Activated T-helper 1 cell treated with Interleukin-2 at 50 U/mL for 16 hours (primary cell): ENCODE measurements at regions not wholly inside any gene's neighbourhood (a gene's known extent, or its start where the extent isn't known, plus 50 kb on each side); places are given as distances from the start of the nearest gene placed in this dataset.
"Not testable (repeated sequence)": the region's sequence is repeated elsewhere in the genome, so short reads cannot be mapped to it uniquely, and the experiment has no call there.

Source experiments
- DNase-seq: peaks from one replicate; pipeline ENCODE4 v3.0.0-alpha.2; 2020; ENCODE audit warnings: low read depth

- DNase-seq: no peak
Observed at GRCh38 chr6:85010865-85011264, 246.5 kb upstream of the TBX18 start.

- DNase-seq: no peak
Observed at GRCh38 chr6:85008296-85009009, 244.1 kb upstream of the TBX18 start.

- DNase-seq: no peak
Observed at GRCh38 chr6:85006362-85006761, 242.0 kb upstream of the TBX18 start.

- DNase-seq: no peak
Observed at GRCh38 chr6:85005494-85005893, 241.1 kb upstream of the TBX18 start.

- DNase-seq: no peak
Observed at GRCh38 chr6:85004361-85004995, 240.1 kb upstream of the TBX18 start.

GRCh38 chr6:85002847-85003246 lies 238.4 kb upstream of the TBX18 start:
- no peak for DNase-seq

GRCh38 chr6:85000001-85000400 lies 235.6 kb upstream of the TBX18 start:
- DNase-seq: no peak

- DNase-seq: no peak
Observed at GRCh38 chr6:84998223-84998622, 233.8 kb upstream of the TBX18 start.

- DNase-seq: not testable (repeated sequence)
Observed at GRCh38 chr6:84988766-84989165, 224.4 kb upstream of the TBX18 start.

- not testable (repeated sequence) for DNase-seq
Observed at GRCh38 chr6:84985490-84985889, 221.1 kb upstream of the TBX18 start.

- DNase-seq: no peak
Observed at GRCh38 chr6:84979541-84979940, 215.1 kb upstream of the TBX18 start.

GRCh38 chr6:84977363-84977705 lies 212.9 kb upstream of the TBX18 start:
- DNase-seq: no peak

GRCh38 chr6:84976526-84977362 lies 212.3 kb upstream of the TBX18 start:
- no peak for DNase-seq

GRCh38 chr6:84975316-84975715 lies 210.9 kb upstream of the TBX18 start:
- no peak for DNase-seq

GRCh38 chr6:84973606-84974005 lies 209.2 kb upstream of the TBX18 start:
- DNase-seq: no peak

GRCh38 chr6:84967965-84968364 lies 203.6 kb upstream of the TBX18 start:
- DNase-seq: no peak

GRCh38 chr6:84967389-84967788 lies 203.0 kb upstream of the TBX18 start:
- DNase-seq: no peak

- no peak for DNase-seq
Observed at GRCh38 chr6:84953111-84953755, 188.8 kb upstream of the TBX18 start.

GRCh38 chr6:84944926-84945325 lies 180.5 kb upstream of the TBX18 start:
- DNase-seq: not testable (repeated sequence)

- DNase-seq: no peak
Observed at GRCh38 chr6:84943905-84944304, 179.5 kb upstream of the TBX18 start.

GRCh38 chr6:84941609-84942008 lies 177.2 kb upstream of the TBX18 start:
- DNase-seq: not testable (repeated sequence)

- no peak for DNase-seq
Observed at GRCh38 chr6:84929212-84929611, 164.8 kb upstream of the TBX18 start.

GRCh38 chr6:84927551-84927950 lies 163.2 kb upstream of the TBX18 start:
- DNase-seq: no peak
